Mucosa of descending colon (tissue), 3 donors: ENCODE measurements at regions not wholly inside any gene's neighbourhood (a gene's known extent, or its start where the extent isn't known, plus 50 kb on each side); places are given as distances from the start of the nearest gene placed in this dataset.

Experiments
- ATAC-seq: fragments of 200-7000 bp; cut with Tn5 transposase; one replicate; pipeline ENCODE4 v1.9.1; 2020; ENCODE audit warnings: mild to moderate bottlenecking, moderate library complexity
- DNase-seq, 3 donors: peaks; one replicate each; pipeline ENCODE4 v3.0.0-alpha.2; 2020
- H3K36me3 ChIP-seq: fragments of 200-600 bp; one replicate; pipeline ENCODE4 v1.8.0; 2021; ENCODE audit warnings: low read depth, mild to moderate bottlenecking
- H3K4me1 ChIP-seq: fragments of 200-600 bp; one replicate; pipeline ENCODE4 v1.8.0; 2021; ENCODE audit warnings: low read depth, mild to moderate bottlenecking
- H3K4me3 ChIP-seq: fragments of 200-600 bp; one replicate; pipeline ENCODE4 v1.8.0; 2021; ENCODE audit warnings: mild to moderate bottlenecking
- H3K9me3 ChIP-seq: fragments of 200-600 bp; one replicate; pipeline ENCODE4 v1.8.0; 2021; ENCODE audit warnings: mild to moderate bottlenecking
- CTCF ChIP-seq: fragments of 200-600 bp; IDR thresholded peaks from one replicate; pipeline ENCODE4 v1.8.0; 2022; ENCODE audit warnings: antibody characterized with exemption, mild to moderate bottlenecking
- intact Hi-C, 2 donors: fragments of 100-400 bp; cut with DNase I in 1 of 2; cut with micrococcal nuclease in 1 of 2; formaldehyde crosslinking; loops; one replicate each; pipeline versions ENCODE4 v1.11.0 to v1.11.1; 2022; cut with DNase I, micrococcal nuclease
- donor health status: DM: no; HTN: no; CAD: no; lungs with moderate emphysema.
- donor health status: DM: no; HTN: no; CAD: no.
- donor health status: DM: no; HTN: yes; CAD: no.

- Histone ChIP-seq H3K4me1 (peaks cover 3% of the 10 kb centered on the region), H3K36me3 (no peaks in the 10 kb centered on the region), H3K9me3 (no peaks in the 10 kb centered on the region), H3K4me3 (no peak overlapping the region)
- no peak for DNase-seq
- ATAC-seq: no peak
- intact Hi-C loops: no loop called here
- TF ChIP-seq CTCF: no peak
These were observed 128.2 kb upstream of the ZBED5 start for GRCh38 chr11:10986006-10986405.

GRCh38 chr11:10984742-10985141 lies 126.9 kb upstream of the ZBED5 start:
- no peak for TF ChIP-seq CTCF
- Histone ChIP-seq H3K4me1 (no peaks in the 10 kb centered on the region), H3K9me3 (no peaks in the 10 kb centered on the region), H3K36me3 (no peaks in the 10 kb centered on the region), H3K4me3 (no peak overlapping the region)
- DNase-seq: no peak
- no peak for ATAC-seq
- intact Hi-C loops: no loop called here

- no peak for TF ChIP-seq CTCF
- DNase-seq (no peak), ATAC-seq (peak; percentile 26)
- Histone ChIP-seq H3K36me3 (no peaks in the 10 kb centered on the region), H3K4me3 (no peak overlapping the region), H3K9me3 (no peaks in the 10 kb centered on the region), H3K4me1 (no peaks in the 10 kb centered on the region)
- intact Hi-C loops: no loop called here
These were observed 126.4 kb upstream of the ZBED5 start for GRCh38 chr11:10984250-10984649.

GRCh38 chr11:10982704-10983510 lies 125.1 kb upstream of the ZBED5 start:
- ATAC-seq (peak; percentile 78), DNase-seq (no peak)
- intact Hi-C loops: no loop called here

GRCh38 chr11:10979529-10979928 lies 121.7 kb upstream of the ZBED5 start:
- Histone ChIP-seq H3K36me3 (no peaks in the 10 kb centered on the region), H3K4me3 (no peak overlapping the region), H3K4me1 (no peaks in the 10 kb centered on the region), H3K9me3 (no peaks in the 10 kb centered on the region)
- DNase-seq: no peak
- no peak for ATAC-seq
- intact Hi-C loops: no loop called here
- no peak for TF ChIP-seq CTCF

More at GRCh38 chr11:10982704-10983510, 125.1 kb upstream of the ZBED5 start:
- Histone ChIP-seq H3K4me1 (no peaks in the 10 kb centered on the region), H3K9me3 (no peaks in the 10 kb centered on the region), H3K4me3 (no peak overlapping the region), H3K36me3 (no peaks in the 10 kb centered on the region)
- no peak for TF ChIP-seq CTCF
